HG03378 (cell line): ENCODE measurements at regions not wholly inside any gene's neighbourhood (a gene's known extent, or its start where the extent isn't known, plus 50 kb on each side); places are given as distances from the start of the nearest gene placed in this dataset.

ENCODE experiments used
- ATAC-seq: cut with Tn5 transposase; IDR thresholded peaks from one replicate; pipeline ENCODE4 v1.9.1; 2021; ENCODE audit warnings: mild to moderate bottlenecking, moderate library complexity; ENCODE audit not compliant: unreplicated experiment

DNA sequence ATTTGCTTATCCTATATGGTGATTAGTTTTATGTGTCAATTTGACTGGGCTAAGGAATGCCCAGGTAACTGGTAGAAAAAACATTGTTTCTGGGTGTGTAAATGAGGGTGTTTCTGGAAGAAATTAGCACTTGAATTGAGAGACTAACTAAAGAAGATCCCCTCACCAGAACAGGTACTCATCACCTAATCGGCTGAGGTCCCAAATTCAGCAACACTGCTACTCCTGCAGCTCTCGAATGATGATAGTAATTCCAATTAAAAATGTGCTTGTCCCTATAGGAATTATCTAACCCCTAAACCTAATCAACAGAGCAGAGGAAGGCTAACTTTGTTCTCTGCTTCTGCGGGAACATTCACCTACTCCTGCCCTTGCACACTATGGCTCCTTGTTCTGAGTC, 464.5 kb upstream of the CHST9 start:
- no peak for ATAC-seq

DNA sequence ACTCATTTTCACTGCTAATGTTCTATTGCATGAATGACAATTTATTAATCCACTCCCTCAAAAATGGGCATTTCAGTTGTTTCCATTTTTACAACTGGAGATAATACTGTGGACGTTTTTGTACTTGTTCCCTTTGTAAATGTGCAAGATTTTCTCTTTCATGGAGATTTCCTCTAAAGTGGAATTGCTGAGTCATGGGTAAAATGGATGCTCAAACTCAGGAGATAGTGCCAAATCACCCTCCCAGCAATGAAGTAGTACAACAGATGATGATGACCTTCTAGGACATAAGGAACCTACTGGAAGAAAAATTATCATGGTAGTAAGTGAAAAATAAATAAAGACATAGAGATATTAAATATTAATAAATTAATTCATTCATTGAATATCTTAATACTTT, 460.8 kb upstream of the CHST9 start:
- no peak for ATAC-seq

DNA sequence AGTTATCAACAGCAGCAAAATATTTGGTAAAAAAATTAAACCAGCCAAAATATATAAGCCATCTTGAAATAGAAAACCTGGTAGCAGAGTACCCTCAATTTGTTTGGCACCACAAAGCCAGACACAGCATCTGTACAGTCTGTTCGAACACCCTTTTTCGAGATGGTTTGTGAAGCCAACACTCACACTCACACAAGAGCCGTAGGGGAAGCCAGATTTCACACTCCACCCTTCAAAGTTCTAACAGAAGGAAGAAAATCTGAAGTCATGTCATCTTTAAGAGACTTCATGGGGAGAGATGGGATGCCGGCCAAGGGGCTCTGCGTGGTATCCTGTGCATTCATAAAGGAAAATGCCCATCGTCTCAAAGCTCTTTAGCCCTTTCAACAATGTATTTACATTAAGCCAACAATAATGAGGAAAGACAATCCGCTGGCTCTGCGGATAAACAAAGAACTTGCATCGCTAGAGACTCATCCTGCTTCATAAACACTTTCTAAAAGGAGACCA, 451.5 kb upstream of the CHST9 start:
- ATAC-seq: no peak

DNA sequence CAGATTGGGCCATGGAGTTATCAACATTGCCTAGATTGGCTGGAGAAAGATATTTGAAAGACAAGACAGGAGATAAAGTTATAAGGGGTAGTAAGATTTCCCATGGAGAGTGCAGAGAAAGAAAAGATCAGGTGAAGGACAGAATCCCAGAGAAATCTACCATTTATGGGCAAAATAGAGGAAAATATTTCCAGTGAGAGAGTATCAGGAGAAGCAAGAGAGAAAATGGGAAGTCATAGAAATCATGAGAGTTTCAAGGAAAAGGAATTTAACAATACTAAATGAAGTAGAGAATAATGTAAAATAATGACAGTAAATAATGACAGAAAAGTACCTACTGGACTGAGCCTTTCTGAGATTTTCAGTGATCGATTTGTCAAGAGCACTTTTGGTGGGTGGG, 447.6 kb upstream of the CHST9 start:
- no peak for ATAC-seq

DNA sequence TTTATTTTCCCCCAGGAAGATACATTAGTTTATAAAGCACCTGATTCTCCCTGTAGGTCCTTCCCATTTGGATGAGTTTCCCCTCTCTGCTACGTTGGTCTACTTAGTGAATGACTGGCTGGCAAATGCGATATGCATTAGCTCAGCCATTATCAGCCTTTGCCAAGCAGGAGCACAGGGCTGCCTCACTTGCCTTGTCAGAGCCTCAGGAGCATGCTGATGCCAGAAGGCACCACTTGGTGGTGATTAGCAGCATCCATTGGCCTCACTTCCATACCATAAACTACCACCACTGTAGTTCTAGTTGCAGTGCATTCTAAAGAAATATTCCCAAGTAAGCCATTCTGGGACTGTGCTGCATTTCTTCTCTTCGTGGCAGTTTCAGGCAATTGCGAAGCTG, 442.8 kb upstream of the CHST9 start:
- no peak for ATAC-seq

DNA sequence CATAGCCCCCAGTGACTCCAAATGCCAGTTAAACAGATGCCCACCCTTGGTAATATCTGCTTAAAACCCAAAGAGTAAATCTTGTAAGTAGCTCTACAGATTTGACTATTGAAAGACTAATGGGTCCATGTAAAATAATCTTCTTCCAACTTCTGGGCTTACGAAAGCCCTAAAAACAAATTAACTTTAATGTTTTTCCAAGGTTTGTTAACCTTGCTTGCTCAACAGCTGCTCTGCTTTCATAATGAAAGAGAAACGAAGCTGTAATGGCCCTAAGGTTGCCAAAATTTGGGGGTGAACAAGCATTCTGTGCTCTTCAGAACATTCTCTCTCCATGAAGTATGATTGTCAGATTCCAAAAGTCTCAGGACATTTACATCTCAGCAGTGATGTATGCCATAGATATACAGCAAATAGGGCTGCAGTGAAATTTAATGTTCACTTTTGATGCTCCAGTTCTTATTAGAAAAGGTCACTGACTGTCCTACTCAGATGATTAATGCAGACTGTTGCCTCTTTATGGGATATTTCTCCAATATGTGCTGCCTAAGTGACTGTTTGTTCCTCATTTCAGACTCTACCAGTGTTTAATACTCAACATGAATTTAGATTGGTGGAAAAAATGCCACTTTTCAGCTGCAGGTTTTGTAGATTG, 436.3 kb upstream of the CHST9 start:
- ATAC-seq: no peak

DNA sequence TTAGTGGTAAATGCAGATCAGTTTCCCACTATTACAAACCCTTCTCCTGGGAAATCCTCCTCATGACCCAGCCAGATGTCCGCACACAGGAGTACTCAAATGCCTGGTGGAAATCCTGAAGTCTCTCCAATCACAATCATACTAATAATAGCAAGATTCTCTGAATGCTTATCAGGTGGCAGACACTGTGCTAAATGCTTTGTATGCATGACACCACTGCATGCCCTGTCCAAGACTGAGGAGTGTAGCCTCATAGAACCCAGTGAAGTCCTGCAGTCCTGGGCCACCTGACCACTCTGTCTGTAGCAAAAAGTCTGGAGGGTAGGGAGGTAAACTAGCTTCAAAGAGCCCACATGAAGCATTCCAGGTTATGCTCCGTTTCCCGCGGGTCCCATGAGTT, 434.8 kb upstream of the CHST9 start:
- no peak for ATAC-seq

DNA sequence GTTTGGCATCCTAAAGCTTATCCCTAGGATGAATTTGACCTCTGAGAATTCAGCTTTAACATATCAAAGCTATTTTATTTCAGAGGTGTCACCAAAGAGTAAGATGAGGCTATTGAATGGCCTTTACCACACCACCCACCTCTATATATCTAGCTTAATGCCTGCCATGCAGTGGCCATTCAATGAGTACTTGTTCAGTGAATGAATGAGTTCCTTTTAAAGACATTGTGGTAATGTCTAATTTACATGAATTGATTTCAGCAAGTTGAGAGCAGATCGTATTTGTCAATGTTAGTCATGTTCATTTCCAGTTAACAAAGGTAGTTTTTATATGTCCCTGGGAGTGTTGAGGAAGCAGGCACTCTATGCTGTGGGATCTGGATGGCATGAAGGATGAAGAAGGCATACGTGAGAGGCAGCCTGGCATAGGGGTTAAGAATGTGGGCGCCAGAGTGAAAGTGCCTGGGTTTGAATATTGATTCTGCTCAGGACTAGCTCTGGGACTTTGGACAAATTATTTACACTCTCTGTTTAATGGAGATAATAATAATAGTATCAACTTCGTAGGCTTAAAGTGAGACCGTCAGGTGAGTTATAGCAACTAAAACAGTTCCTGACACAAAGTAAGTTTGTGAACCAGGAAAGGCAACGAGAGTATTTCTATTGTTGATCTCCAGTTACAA, 434.1 kb upstream of the CHST9 start:
- no peak for ATAC-seq

DNA sequence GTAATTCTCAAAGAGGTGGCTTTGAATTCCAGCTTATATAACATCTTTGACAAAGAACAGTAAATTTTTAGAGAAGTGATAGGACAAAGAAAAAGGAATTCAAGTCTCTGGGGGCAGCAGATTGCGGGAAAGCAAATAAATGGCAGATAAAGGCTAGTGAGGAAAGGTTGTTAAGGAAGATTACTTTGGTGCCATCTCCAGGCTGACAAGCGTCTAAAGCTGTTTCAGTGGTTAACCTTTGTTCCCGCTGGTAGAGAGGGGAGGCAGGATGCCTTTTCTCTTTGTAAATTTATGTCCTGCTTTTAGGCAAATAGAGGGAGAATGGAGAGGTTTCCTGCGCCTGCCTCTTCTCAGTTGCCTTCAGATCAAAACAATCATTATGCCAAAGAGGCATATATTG, 431.2 kb upstream of the CHST9 start:
- ATAC-seq: no peak

DNA sequence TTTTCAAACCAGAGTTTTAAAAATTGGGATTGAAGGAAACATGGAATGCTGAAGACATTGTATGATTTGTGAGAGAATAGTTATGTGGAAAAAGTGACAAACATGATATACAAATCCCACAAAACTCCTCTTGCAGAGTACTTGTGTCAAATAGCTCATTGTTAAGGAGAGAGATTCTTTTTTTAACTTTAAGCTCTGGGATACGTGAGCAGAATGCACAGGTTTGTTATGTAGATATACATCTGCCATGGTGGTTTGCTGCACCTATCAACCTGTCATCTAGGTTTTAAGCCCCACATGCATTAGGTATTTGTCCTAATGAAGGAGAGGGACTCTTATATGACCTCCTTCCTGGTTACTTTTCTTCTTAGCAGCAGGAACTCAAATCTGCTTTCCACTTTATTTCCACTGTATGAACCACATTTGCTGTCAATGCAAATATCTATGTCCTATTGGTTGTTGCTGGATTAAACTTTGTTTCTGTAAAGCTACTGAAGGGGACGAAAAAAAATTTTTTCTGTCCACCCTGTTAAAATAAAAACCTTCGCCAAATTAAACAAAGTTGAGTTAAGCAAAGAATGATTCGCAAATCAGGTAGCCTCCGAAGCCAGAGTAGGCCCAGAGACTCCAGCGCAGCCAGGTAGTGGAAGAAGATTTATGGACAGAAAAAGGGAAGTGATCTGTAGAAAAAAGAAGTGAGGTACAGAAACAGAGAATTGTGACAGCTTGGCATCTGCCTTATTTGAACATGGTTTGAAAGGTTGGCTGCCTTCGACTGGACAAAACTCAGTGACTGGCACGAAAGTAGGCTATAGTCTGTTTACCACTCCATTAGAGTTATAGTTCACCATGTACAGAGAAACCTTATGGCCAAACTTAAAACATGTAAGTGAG, 430.1 kb upstream of the CHST9 start:
- no peak for ATAC-seq

DNA sequence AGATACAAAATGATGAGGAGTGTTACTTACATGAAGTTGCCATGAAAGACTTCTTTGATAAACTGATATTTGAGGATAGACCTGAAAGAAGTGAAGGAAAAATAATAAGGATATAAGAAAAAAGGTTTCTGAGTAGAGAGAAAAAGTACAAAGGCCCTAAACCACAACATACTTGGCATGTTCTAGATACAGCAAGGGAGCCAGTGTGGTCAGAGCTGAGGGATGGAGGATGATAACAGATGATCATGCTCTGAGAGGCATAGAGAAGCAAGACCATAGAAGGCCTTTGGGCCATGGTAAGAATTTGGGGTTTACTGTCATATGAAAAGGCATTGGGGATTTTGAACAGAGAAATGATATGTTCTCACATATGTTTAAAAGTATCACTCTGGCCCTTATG, 424.1 kb upstream of the CHST9 start:
- no peak for ATAC-seq

DNA sequence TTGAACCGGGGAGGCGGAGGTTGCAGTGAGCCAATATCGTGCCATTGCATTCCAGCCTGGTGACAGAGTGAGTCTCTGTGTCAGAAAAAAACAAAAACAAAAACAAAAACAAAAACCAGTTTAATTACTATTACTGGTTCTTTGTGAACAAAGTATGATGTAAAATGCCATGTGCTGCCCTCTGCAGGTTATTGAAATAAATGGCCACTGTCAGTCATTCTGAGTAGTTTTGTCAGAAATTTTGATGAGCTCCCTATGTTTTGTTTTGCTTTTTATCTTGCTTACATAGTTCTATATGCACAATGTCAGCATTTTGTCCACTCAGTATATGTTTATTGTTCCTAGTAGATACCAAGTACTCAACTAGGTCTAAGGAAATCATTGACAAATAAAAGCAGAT, 423.6 kb upstream of the CHST9 start:
- ATAC-seq: no peak

DNA sequence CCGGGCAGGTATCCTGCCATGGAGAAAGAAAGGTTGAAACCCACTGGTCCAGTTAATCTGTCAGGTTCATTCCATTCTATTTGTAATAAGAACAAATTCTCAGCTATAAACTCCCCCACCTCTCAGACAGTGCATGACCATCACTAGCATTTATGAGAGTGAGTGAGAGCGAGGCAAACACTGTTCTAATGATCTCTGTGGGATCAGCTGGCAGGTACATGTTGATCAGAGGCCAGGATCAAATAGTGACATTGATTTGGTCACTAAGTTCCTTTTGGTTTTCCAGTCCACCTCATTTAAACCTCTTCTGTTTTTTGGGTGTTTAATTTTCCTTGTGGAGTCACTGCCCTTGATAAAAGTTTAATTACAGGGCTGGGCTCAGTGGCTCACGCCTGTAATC, 423.1 kb upstream of the CHST9 start:
- no peak for ATAC-seq

DNA sequence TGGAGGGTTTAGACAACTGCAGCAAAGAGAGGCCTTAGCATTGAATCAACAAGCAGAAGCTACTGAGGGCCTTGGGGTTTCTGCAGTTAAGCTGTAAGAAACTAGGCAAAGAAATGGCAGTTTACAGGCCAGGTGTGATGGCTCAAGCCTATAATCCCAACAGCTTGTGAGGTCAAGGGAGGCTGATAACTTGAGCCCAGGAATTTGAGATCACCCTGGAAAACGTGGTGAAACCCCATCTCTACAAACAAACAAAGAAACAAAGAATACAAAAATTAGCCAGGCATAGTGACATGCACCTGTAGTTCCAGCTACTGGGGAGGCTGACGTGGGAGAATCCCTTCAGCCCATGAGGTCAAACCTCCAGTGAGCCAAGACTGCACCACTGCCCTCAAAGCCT, 421.6 kb upstream of the CHST9 start:
- ATAC-seq: no peak

DNA sequence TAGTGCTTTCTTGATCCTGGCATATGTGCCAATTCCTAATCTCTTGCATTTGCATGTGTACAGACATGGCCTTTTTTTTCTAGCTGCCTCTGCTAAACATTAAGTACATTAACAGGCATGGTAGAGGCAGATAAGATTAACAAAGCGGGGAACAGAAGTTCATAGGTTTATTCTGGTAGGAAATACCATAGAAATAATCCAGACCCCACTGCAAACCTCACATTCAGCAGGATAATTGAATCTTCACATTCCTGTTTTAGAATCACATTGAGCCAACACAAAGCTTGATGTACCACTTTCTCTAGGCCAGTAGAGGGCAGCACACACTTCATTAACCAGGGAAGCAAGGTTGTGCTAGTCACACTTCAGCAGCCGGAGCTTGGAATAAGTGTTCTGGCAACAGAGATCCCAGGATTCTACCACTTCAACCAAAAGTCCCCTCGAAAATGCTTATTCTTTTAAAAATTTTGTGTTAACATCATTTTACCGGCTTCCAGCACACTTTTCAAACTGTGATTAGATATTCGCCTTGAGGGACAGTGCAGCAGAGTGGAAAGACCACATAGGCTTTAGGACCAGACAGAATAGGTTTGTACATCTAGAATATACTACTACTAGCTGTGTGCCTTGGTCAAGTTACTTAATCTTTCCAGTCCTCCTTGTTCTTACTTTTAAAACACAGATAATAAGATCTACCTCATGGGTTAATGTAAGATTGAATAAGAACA, 420.2 kb upstream of the CHST9 start:
- ATAC-seq: peak; percentile 81

DNA sequence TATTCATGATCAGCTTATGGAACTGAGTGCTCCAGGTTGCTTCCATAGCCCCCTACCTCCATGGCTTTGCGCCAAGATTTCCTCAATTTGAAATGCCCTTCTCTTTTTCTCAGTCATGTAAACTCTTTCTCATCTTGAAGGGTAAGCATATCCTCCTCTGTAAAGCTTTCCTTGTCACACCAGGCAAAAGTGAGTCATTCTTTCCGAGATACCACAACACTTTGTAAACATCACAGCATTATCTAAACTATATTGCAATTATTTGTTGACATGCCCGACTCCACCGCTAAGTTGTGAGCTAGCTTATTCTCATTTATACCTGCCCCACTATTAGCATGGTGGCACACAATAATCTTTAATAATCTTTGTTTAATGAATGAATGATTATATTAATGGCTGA, 419.5 kb upstream of the CHST9 start:
- ATAC-seq: no peak

DNA sequence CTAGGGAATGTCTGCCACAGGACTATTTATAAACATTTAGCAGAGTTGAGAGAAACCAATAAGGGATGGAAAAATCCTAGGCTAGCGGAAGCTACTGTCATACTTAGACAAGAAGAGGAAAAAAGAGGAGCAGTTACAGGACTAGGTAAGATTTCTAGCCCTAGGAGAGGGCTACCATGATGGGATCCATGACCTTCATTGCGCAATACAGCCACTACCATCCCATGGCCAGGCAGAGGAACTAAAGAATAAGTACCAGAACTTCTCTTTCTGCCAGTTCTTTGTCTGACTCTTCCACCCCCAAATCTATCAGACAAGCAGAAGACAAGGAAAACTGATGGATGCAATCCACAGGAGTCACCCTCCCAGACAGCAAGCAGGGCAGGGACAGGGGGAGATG, 417.0 kb upstream of the CHST9 start:
- no peak for ATAC-seq

DNA sequence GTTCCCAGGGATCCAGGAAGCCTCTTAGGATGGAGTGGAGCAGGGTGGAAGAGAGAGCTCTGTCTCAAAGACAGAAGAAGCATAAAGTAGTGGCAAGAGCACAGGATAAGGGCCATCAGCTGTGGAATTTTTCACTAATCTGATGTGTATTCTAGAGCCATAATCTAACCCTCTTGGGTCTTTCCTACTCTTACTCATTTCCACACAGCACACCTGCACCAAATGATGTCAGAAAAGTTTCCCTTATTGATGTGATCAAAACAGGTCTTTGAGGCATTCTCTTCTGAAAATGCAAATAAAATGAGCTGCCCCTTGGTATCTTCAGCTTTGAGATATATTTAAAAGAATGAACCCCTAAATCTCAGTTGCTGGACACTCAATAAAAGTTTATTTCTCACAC, 415.1 kb upstream of the CHST9 start:
- ATAC-seq: no peak

DNA sequence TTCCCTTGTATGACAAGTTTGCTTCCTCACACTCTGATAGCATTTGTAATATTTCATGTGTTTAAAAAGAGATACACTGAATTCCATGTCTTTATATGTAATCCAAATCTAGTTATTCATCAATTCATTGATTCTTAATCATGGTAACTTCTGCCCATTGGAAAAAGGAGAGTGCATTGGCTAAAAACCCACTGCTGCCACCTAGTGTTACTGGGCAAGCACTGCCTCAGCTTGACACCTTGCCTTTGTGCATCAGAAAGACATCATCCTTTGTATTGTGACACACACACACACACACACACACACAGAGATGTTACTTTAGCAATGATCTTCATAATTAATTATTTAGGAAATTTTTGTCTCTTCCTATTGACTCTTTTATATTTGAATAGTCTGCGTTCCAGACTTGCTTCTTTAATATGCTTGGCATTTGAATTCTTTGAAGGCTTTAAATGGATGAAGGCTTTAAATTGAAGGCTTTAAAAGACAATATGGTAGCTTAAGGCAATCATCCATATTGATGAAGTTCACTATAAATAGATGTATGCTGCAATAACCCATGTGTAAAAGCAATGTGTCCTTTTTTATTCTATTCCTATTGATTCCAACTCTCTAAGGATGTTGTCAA, 414.2 kb upstream of the CHST9 start:
- ATAC-seq: no peak

DNA sequence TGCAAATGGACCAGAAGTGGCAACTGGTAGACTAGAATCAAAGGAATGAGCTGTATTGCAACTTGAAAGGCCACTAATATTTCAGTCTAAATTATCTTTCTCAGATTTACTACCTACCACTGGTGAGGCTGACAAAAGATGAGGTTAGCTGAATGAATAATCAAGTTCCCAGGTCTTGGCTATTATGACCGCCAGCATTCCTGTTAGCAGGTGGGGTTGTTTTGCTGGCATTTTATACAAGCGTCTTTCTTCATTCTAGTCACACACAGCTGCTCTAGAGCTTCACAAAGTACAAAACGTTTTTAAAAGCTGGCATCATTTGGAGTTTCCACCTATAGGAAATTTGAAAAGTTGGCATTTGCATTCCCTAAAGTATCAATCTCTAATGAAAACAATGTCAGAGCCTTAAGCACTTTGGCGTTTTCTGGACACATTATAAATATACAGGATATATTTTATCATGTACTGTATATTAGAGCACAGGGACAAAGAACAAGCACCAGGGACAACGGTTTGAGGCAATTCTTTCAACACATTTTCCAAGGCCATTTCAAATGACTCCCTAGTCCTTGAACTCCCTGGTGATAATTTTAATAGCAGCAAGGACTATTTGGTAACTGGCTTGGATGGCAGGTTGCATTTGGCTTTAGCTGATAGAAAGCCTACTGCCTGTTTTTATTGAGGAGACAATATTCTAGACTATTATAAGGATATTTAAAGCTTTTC, 410.2 kb upstream of the CHST9 start:
- no peak for ATAC-seq
